ENCODE measurements at regions not wholly inside any gene's neighbourhood (a gene's known extent, or its start where the extent isn't known, plus 50 kb on each side); places are given as distances from the start of the nearest gene placed in this dataset.

- H3K27me3 Mint-ChIP-seq (ENCODE audit: low read depth): no peaks in the 10 kb centered on the region
- no peak overlapping the region for H3K4me3 Mint-ChIP-seq
- no peak overlapping the region for H3K27ac Mint-ChIP-seq
- H3K4me1 Mint-ChIP-seq (ENCODE audit: low read depth): no peaks in the 10 kb centered on the region
- no peaks in the 10 kb centered on the region for H3K36me3 Mint-ChIP-seq (ENCODE audit: low read depth)
- H3K9me3 Mint-ChIP-seq: no peaks in the 10 kb centered on the region
Measured at GRCh38 chr4:163988865-163989264, 494.4 kb downstream of the TMA16 start.

- Mint-ChIP-seq H3K27ac (no peak overlapping the region), H3K4me1 (ENCODE audit: low read depth) (no peaks in the 10 kb centered on the region), H3K27me3 (ENCODE audit: low read depth) (no peaks in the 10 kb centered on the region), H3K9me3 (no peaks in the 10 kb centered on the region), H3K36me3 (ENCODE audit: low read depth) (no peaks in the 10 kb centered on the region), H3K4me3 (no peak overlapping the region)
Measured at GRCh38 chr4:163991298-163991865, 496.9 kb downstream of the TMA16 start.

DNA sequence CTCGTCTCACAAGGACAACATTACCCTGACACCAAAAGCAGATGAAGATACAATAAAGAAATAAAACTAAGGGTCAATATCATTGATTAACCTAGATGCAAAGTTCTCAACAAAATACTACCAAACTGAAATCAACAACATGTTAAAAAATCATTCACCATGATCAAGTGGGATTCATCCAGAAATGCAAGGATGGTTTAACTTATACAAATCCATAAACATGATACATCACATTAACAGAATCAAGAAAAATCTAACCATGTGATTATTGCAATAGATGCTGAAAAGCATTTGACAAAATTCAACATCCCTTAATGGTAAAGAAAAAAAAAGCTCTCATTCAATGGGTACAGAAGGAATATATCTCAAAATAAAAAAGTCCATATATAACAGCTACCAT lies 514.9 kb downstream of the TMA16 start:
- Mint-ChIP-seq H3K4me1 (ENCODE audit: low read depth) (no peaks in the 10 kb centered on the region), H3K27ac (no peak overlapping the region), H3K9me3 (no peaks in the 10 kb centered on the region), H3K27me3 (ENCODE audit: low read depth) (no peaks in the 10 kb centered on the region), H3K36me3 (ENCODE audit: low read depth) (no peaks in the 10 kb centered on the region), H3K4me3 (no peak overlapping the region)

DNA sequence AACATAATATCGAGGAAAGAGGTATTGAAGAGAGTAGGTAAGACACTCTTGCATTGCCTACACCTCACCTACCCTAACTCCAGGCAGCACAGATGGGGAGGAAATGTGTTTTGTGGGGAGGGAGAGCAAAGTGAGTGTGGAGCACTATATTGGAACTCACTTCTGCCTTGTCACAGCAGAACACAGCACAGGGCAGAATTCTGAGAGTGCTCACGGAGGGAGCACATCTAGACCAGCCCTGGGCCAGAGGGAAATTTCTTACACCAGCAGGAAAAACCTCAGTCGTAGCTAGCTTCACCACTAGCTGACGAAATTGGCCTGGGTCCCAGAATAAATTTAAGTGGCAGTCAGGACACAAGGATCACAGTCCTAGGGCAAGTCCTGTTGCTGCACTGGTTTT lies 517.3 kb downstream of the TMA16 start:
- no peaks in the 10 kb centered on the region for H3K9me3 Mint-ChIP-seq
- no peaks in the 10 kb centered on the region for H3K36me3 Mint-ChIP-seq (ENCODE audit: low read depth)
- no peak overlapping the region for H3K4me3 Mint-ChIP-seq

GRCh38 chr4:164012396-164013027 lies 518.0 kb downstream of the TMA16 start:
- Mint-ChIP-seq H3K9me3 (no peaks in the 10 kb centered on the region), H3K27me3 (ENCODE audit: low read depth) (no peaks in the 10 kb centered on the region), H3K4me3 (no peak overlapping the region), H3K27ac (no peak overlapping the region), H3K36me3 (ENCODE audit: low read depth) (no peaks in the 10 kb centered on the region), H3K4me1 (ENCODE audit: low read depth) (no peaks in the 10 kb centered on the region)

More for the DNA sequence above, 517.3 kb downstream of the TMA16 start:
- Mint-ChIP-seq H3K4me1 (ENCODE audit: low read depth) (no peaks in the 10 kb centered on the region), H3K27me3 (ENCODE audit: low read depth) (no peaks in the 10 kb centered on the region), H3K27ac (no peak overlapping the region)

DNA sequence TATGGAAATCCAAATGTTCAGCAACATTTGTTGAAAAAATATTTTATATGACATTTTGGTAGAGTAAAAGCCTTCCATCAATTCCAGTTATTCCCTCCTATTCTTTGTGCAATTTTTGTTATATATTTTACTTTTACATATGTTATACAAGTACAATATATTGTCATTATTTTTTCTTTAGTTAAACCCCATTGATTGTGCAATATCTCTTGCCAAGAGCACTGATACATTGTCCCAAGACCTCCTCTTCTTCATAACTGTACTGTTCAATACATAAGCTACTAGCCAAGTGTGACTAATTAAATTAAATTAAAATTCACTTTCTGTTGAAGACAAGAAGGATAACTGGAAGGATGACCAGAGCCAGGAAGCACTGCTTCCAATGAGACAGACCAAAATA lies 527.5 kb downstream of the TMA16 start:
- H3K4me3 Mint-ChIP-seq: no peak overlapping the region
- no peaks in the 10 kb centered on the region for H3K27me3 Mint-ChIP-seq (ENCODE audit: low read depth)
- peaks cover 5% of the 10 kb centered on the region for H3K9me3 Mint-ChIP-seq
- H3K27ac Mint-ChIP-seq: no peak overlapping the region
- no peaks in the 10 kb centered on the region for H3K4me1 Mint-ChIP-seq (ENCODE audit: low read depth)
- H3K36me3 Mint-ChIP-seq (ENCODE audit: low read depth): no peaks in the 10 kb centered on the region

DNA sequence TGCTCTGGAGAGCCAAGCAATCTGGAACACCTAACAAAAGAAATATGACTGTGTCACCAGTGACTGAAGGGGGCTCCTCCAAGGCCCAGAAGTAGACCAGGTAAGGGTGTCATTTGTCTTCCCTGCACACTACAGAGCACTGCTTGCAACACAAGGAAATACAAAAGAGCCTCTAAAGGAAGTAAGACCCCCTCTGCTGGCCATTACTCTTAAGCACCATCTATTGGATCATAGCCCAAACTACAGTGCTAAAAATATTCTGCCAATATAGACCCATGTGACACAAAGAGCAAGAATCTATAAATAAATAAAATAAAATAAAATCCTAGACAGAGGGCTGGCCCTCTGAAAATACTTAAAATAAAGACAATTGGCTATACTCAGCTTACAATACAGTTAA lies 528.7 kb downstream of the TMA16 start:
- no peaks in the 10 kb centered on the region for H3K36me3 Mint-ChIP-seq (ENCODE audit: low read depth)
- no peaks in the 10 kb centered on the region for H3K27me3 Mint-ChIP-seq (ENCODE audit: low read depth)
- H3K4me1 Mint-ChIP-seq (ENCODE audit: low read depth): no peaks in the 10 kb centered on the region
- no peak overlapping the region for H3K4me3 Mint-ChIP-seq
- H3K9me3 Mint-ChIP-seq: peaks cover 5% of the 10 kb centered on the region
- no peak overlapping the region for H3K27ac Mint-ChIP-seq

DNA sequence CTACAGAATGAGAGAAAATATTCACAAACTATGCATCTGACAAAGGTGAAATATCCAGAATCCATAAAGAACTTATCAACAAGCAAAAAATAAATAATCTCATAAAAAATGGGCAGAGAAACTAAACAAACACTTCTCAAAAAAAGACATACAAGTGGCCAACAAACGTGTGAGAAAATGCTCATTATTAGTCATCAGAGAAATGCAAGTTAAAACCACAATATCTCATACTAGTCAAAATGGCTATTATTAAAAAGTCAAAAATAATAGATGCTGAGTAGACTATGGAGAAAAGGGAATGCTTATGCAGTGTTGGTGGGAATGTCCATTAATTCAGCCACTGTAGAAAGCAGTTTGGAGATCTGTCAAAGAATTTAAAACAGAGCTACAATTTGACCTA lies 533.3 kb downstream of the TMA16 start:
- H3K4me3 Mint-ChIP-seq: no peak overlapping the region
- H3K9me3 Mint-ChIP-seq: peaks cover 5% of the 10 kb centered on the region
- H3K36me3 Mint-ChIP-seq (ENCODE audit: low read depth): no peaks in the 10 kb centered on the region
- no peaks in the 10 kb centered on the region for H3K27me3 Mint-ChIP-seq (ENCODE audit: low read depth)
- no peak overlapping the region for H3K27ac Mint-ChIP-seq
- H3K4me1 Mint-ChIP-seq (ENCODE audit: low read depth): no peaks in the 10 kb centered on the region

- Mint-ChIP-seq H3K4me3 (no peak overlapping the region), H3K36me3 (ENCODE audit: low read depth) (no peaks in the 10 kb centered on the region), H3K4me1 (ENCODE audit: low read depth) (no peaks in the 10 kb centered on the region), H3K27ac (no peak overlapping the region), H3K27me3 (ENCODE audit: low read depth) (no peaks in the 10 kb centered on the region), H3K9me3 (peaks cover 8% of the 10 kb centered on the region)
Measured at GRCh38 chr4:164039482-164039881, 545.0 kb downstream of the TMA16 start.

- no peak overlapping the region for H3K4me3 Mint-ChIP-seq
- H3K27ac Mint-ChIP-seq: no peak overlapping the region
- H3K4me1 Mint-ChIP-seq (ENCODE audit: low read depth): no peaks in the 10 kb centered on the region
- H3K27me3 Mint-ChIP-seq (ENCODE audit: low read depth): no peaks in the 10 kb centered on the region
- H3K9me3 Mint-ChIP-seq: no peaks in the 10 kb centered on the region
- no peaks in the 10 kb centered on the region for H3K36me3 Mint-ChIP-seq (ENCODE audit: low read depth)
Measured at GRCh38 chr4:164056426-164057142, 562.1 kb downstream of the TMA16 start.

DNA sequence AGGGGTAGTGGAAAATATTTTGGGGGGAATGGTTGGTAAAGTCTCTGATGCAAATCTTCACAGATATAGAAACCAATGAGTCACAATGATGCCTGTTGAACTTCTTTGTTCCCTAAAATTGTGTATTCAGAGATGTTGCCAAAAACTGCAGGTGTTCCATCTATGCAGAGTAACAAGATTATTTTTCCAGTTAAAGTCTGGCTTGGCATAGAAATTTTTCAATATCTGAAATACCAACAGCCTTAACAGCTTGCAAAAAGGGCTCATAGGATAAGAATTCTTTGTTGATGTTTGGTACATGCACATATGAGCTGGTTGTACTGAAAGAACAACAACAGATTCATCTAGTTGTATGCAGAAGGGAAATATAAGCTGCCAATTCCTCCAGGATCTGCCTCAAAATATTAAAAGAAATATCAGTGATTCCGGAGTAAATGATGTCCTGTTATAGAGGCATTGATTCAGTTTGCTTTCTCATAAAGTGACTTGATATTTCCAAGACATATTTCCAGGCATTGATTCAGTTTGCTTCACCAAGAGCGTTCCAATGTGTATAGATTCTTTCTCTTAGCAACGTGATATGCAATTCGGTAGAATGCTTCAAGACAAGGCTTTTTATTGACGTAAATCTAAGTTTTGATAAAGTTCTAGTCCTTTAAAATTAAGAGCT lies 564.4 kb downstream of the TMA16 start:
- Mint-ChIP-seq H3K27me3 (ENCODE audit: low read depth) (no peaks in the 10 kb centered on the region), H3K4me3 (no peak overlapping the region), H3K27ac (no peak overlapping the region)

GRCh38 chr4:164060456-164060855 lies 566.0 kb downstream of the TMA16 start:
- no peaks in the 10 kb centered on the region for H3K27me3 Mint-ChIP-seq (ENCODE audit: low read depth)
- H3K27ac Mint-ChIP-seq: no peak overlapping the region
- H3K9me3 Mint-ChIP-seq: peaks cover 6% of the 10 kb centered on the region
- H3K4me3 Mint-ChIP-seq: no peak overlapping the region
- no peaks in the 10 kb centered on the region for H3K36me3 Mint-ChIP-seq (ENCODE audit: low read depth)
- no peaks in the 10 kb centered on the region for H3K4me1 Mint-ChIP-seq (ENCODE audit: low read depth)

More for the DNA sequence above, 564.4 kb downstream of the TMA16 start:
- Mint-ChIP-seq H3K36me3 (ENCODE audit: low read depth) (no peaks in the 10 kb centered on the region), H3K4me1 (ENCODE audit: low read depth) (no peaks in the 10 kb centered on the region), H3K9me3 (no peaks in the 10 kb centered on the region)

DNA sequence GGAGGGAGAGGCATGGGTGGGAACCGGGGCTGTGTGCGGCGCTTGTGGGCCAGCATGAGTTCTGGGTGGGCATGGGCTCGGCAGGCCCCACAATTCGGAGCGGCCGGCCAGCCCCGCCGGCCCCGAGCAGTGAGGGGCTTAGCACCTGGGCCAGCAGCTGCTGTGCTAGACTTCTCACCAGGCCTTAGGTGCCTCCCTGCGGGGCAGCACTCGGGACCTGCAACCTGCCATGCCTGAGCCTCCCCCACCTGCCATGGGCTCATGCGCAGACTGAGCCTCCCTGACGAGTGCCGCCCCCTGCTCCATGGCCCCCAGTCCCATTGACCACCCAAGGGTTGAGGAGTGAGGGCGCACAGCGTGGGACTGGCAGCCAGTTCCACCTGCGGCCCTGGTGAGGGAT lies 573.9 kb downstream of the TMA16 start:
- no peak overlapping the region for H3K27ac Mint-ChIP-seq
- H3K36me3 Mint-ChIP-seq (ENCODE audit: low read depth): no peaks in the 10 kb centered on the region
- no peaks in the 10 kb centered on the region for H3K4me1 Mint-ChIP-seq (ENCODE audit: low read depth)
- no peak overlapping the region for H3K4me3 Mint-ChIP-seq
- no peaks in the 10 kb centered on the region for H3K27me3 Mint-ChIP-seq (ENCODE audit: low read depth)
- peaks cover 25% of the 10 kb centered on the region for H3K9me3 Mint-ChIP-seq

DNA sequence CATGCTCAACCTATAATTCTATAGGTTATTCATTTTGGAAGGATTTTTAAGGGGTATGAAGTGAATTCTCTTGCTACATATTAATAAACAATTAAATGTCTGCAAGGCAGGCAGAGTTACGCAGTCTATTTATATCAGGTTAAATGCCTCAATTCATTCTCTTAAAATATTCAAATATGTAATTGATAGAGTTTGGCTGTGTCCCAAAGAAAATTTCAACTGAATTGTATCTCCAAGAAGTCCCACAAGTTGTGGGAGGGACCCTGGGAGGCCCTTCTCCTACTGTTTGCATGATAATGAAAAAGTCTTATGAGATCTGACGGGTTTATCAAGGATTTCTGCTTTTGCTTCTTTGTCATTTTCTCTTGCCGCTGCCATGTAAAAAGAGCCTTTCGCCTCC lies 576.1 kb downstream of the TMA16 start:
- Mint-ChIP-seq H3K4me3 (no peak overlapping the region), H3K4me1 (ENCODE audit: low read depth) (no peaks in the 10 kb centered on the region), H3K36me3 (ENCODE audit: low read depth) (no peaks in the 10 kb centered on the region), H3K9me3 (peaks cover 21% of the 10 kb centered on the region), H3K27me3 (ENCODE audit: low read depth) (no peaks in the 10 kb centered on the region), H3K27ac (no peak overlapping the region)

DNA sequence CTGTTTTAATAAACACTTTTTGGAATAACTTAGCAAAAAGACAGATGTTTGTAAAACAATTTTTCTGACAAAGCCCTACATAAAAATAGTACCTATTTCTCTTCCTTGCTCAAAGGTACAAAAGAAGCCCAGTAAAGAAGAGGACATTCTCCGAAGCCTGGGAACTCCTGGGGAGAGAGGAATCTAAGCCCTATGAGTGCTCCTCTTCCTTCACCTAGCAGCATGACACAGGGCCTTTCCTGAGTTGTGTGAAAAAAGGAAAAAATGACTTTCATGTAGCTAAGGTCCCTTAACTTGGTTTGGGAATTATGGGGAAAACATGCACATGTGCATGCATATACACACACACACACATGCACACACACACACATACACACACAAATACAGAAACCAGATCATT lies 586.9 kb downstream of the TMA16 start:
- H3K4me3 Mint-ChIP-seq: no peak overlapping the region
- H3K9me3 Mint-ChIP-seq: no peaks in the 10 kb centered on the region
- H3K27me3 Mint-ChIP-seq (ENCODE audit: low read depth): no peaks in the 10 kb centered on the region
- no peaks in the 10 kb centered on the region for H3K4me1 Mint-ChIP-seq (ENCODE audit: low read depth)
- no peak overlapping the region for H3K27ac Mint-ChIP-seq
- no peaks in the 10 kb centered on the region for H3K36me3 Mint-ChIP-seq (ENCODE audit: low read depth)
